Esophagus muscularis mucosa (tissue), 4 donors: ENCODE measurements at regions not wholly inside any gene's neighbourhood (a gene's known extent, or its start where the extent isn't known, plus 50 kb on each side); places are given as distances from the start of the nearest gene placed in this dataset.

Experiments used
- DNase-seq: peaks from one replicate; pipeline ENCODE4 v3.0.0-alpha.2; 2017; ENCODE audit errors: extremely low spot score
- H3K27ac ChIP-seq, 4 donors: fragments of 200-600 bp; sonication (generic); replicated peaks in 1 of 4; 1 replicate in 3 of 4; 2 replicates in 1 of 4; pipeline ENCODE4 v1.5.1; 2016 to 2019; ENCODE audit warnings: mild to moderate bottlenecking in 1 of 4
- H3K27me3 ChIP-seq, 4 donors: fragments of 200-600 bp; sonication (generic); one replicate each; pipeline versions ENCODE4 v1.5.1 to v1.6.0; 2016 to 2019
- H3K36me3 ChIP-seq, 4 donors: fragments of 200-600 bp; sonication (generic); one replicate each; pipeline ENCODE4 v1.5.1; 2016 to 2019
- H3K4me1 ChIP-seq, 4 donors: fragments of 200-600 bp; sonication (generic); one replicate each; pipeline ENCODE4 v1.5.1; 2016 to 2019
- H3K4me3 ChIP-seq, 4 donors: fragments of 200-600 bp; sonication (generic); 1 replicate in 2 of 4; 2 replicates in 2 of 4; pipeline ENCODE4 v1.5.1; 2016 to 2019; ENCODE audit warnings: mild to moderate bottlenecking in 4 of 4, moderate library complexity in 1 of 4
- H3K9me3 ChIP-seq, 4 donors: fragments of 200-600 bp; sonication (generic); 1 replicate in 3 of 4; 2 replicates in 1 of 4; pipeline ENCODE4 v1.5.1; 2016 to 2019
- CTCF ChIP-seq, 3 experiments: fragments of 200-600 bp in 2 of 3; fragments of 450-650 bp in 1 of 3; sonication (generic) in 2 of 3; IDR thresholded peaks; one replicate each; pipeline ENCODE4 v1.5.1; 2017 to 2019; ENCODE audit warnings: antibody characterized with exemption in 3 of 3, mild to moderate bottlenecking in 2 of 3, moderate library complexity in 1 of 3
- EP300 ChIP-seq: sonication (generic); formaldehyde crosslinking; IDR thresholded peaks from one replicate; pipeline ENCODE4 v1.6.1; 2017; ENCODE audit warnings: antibody characterized with exemption
- POLR2A ChIP-seq: fragments of 450-650 bp; IDR thresholded peaks from one replicate; pipeline ENCODE4 v1.6.1; 2017; ENCODE audit warnings: antibody characterized with exemption, moderate library complexity, mild to moderate bottlenecking, low read depth
- POLR2AphosphoS5 ChIP-seq, 2 donors: sonication (generic); formaldehyde crosslinking; IDR thresholded peaks; one replicate each; pipeline ENCODE4 v1.6.1; 2017; ENCODE audit warnings: antibody characterized with exemption in 2 of 2
- WGBS: methylation state at CpG from one replicate; pipeline ENCODE4 v1.1.5; 2018; 5-methylcytosine and 5-hydroxymethylcytosine counted together
- intact Hi-C: fragments of 100-400 bp; cut with DNase I; formaldehyde crosslinking; loops from one replicate; pipeline ENCODE4 v1.15.1; 2023

GRCh38 chr11:80519596-80520506 lies 1079.0 kb upstream of the TENM4 start:
- Histone ChIP-seq H3K27me3 (no peaks in the 10 kb centered on the region), H3K27ac (no peak overlapping the region)

GRCh38 chr11:80517701-80518100 lies 1076.9 kb upstream of the TENM4 start:
- DNase-seq = no peak
- Histone ChIP-seq H3K27me3 (no peaks in the 10 kb centered on the region), H3K4me3 (no peak overlapping the region), H3K36me3 (no peaks in the 10 kb centered on the region), H3K4me1 (no peaks in the 10 kb centered on the region), H3K27ac (no peak overlapping the region), H3K9me3 (peaks cover 0 to 12% (median 8%) of the 10 kb centered on the region in 4 donors)
- intact Hi-C loops = no loop called here
- TF ChIP-seq EP300 (no peak), CTCF (IDR thresholded peaks at IDR 0.05) (no peak), POLR2A (no peak), POLR2AphosphoS5 (IDR thresholded peaks at IDR 0.05) (no peak)
- 70% methylated on average over 2 of the region's 2 CpGs for WGBS

More at GRCh38 chr11:80519596-80520506, 1079.0 kb upstream of the TENM4 start:
- no peak overlapping the region for H3K4me3 ChIP-seq
- intact Hi-C loops = no loop called here
- no peaks in the 10 kb centered on the region for H3K36me3 ChIP-seq
- no peak for DNase-seq
- H3K9me3 ChIP-seq = peaks cover 0 to 12% (median 8%) of the 10 kb centered on the region in 4 donors
- no peaks in the 10 kb centered on the region for H3K4me1 ChIP-seq
- TF ChIP-seq EP300 (no peak), CTCF (IDR thresholded peaks at IDR 0.05) (no peak), POLR2A (no peak), POLR2AphosphoS5 (IDR thresholded peaks at IDR 0.05) (no peak)
- 36% methylated on average over 7 of the region's 7 CpGs for WGBS

GRCh38 chr11:80515097-80515496 lies 1074.3 kb upstream of the TENM4 start:
- 68% methylated on average over 1 of the region's 1 CpG for WGBS
- no peaks in the 10 kb centered on the region for H3K27me3 ChIP-seq
- intact Hi-C loops = no loop called here
- H3K9me3 ChIP-seq = peaks cover 0 to 12% (median 8%) of the 10 kb centered on the region in 4 donors
- no peaks in the 10 kb centered on the region for H3K4me1 ChIP-seq
- no peak for DNase-seq
- H3K36me3 ChIP-seq = no peaks in the 10 kb centered on the region
- no peak for TF ChIP-seq POLR2A
- H3K27ac ChIP-seq = no peak overlapping the region
- no peak overlapping the region for H3K4me3 ChIP-seq

- Histone ChIP-seq H3K27ac (no peak overlapping the region), H3K9me3 (peaks cover 0 to 4% (median 0%) of the 10 kb centered on the region in 4 donors), H3K27me3 (no peaks in the 10 kb centered on the region), H3K4me1 (no peaks in the 10 kb centered on the region), H3K36me3 (no peaks in the 10 kb centered on the region), H3K4me3 (no peak overlapping the region)
- intact Hi-C loops = no loop called here
- 62% methylated on average over 3 of the region's 3 CpGs for WGBS
- DNase-seq = no peak
- no peak for TF ChIP-seq EP300
Observed at GRCh38 chr11:80512491-80512890, 1071.7 kb upstream of the TENM4 start.

- H3K27me3 ChIP-seq = no peaks in the 10 kb centered on the region
- H3K4me1 ChIP-seq = no peaks in the 10 kb centered on the region
- TF ChIP-seq POLR2AphosphoS5 (IDR thresholded peaks at IDR 0.05) (no peak), EP300 (no peak), CTCF (IDR thresholded peaks at IDR 0.05) (no peak), POLR2A (no peak)
- intact Hi-C loops = no loop called here
- no peak overlapping the region for H3K27ac ChIP-seq
- H3K36me3 ChIP-seq = no peaks in the 10 kb centered on the region
- WGBS = no CpG with 5 or more reads among the region's 8 CpGs
- DNase-seq = no peak
- H3K4me3 ChIP-seq = no peak overlapping the region
- peaks cover 0 to 8% (median 0%) of the 10 kb centered on the region in 4 donors for H3K9me3 ChIP-seq
Observed at GRCh38 chr11:80505771-80506170, 1064.9 kb upstream of the TENM4 start.
